Thoracic aorta (tissue), 2 donors: ENCODE measurements at regions not wholly inside any gene's neighbourhood (a gene's known extent, or its start where the extent isn't known, plus 50 kb on each side); places are given as distances from the start of the nearest gene placed in this dataset.

Experiments
- ATAC-seq: fragments of 150-250 bp; one replicate; pipeline ENCODE4 v1.8.0; 2017; ENCODE audit warnings: low read depth; ENCODE audit not compliant: insufficient number of reproducible peaks, low FRiP score
- DNase-seq: peaks from one replicate; pipeline ENCODE4 v3.0.0-alpha.2; 2020; ENCODE audit warnings: low spot score
- H3K27ac ChIP-seq, 2 donors: fragments of 200-600 bp; sonication (generic); 1 replicate in 1 of 2; 2 replicates in 1 of 2; pipeline ENCODE4 v1.5.1; 2016; ENCODE audit warnings: mild to moderate bottlenecking in 2 of 2, moderate library complexity in 2 of 2
- H3K27me3 ChIP-seq: fragments of 200-600 bp; sonication (generic); replicated peaks from 2 replicates; pipeline ENCODE4 v1.6.0; 2016; ENCODE audit warnings: mild to moderate bottlenecking; ENCODE audit not compliant: insufficient read depth
- H3K36me3 ChIP-seq: fragments of 200-600 bp; sonication (generic); one replicate; pipeline ENCODE4 v1.5.1; 2016
- H3K4me1 ChIP-seq, 2 donors: fragments of 200-600 bp; sonication (generic); 1 replicate in 1 of 2; 2 replicates in 1 of 2; pipeline versions ENCODE4 v1.5.1 to v1.6.0; 2016; ENCODE audit warnings: low read depth in 2 of 2, mild to moderate bottlenecking in 1 of 2; ENCODE audit not compliant: control insufficient read depth in 1 of 2
- H3K4me3 ChIP-seq: fragments of 200-600 bp; sonication (generic); 2 replicates; pipeline ENCODE4 v1.5.1; 2016; ENCODE audit warnings: mild to moderate bottlenecking
- H3K9me3 ChIP-seq: fragments of 200-600 bp; sonication (generic); 2 replicates; pipeline ENCODE4 v1.5.1; 2016
- TF ChIP-seq, protein P1 (sequence below): fragments of 200-600 bp; sonication (generic); IDR thresholded peaks from one replicate; pipeline ENCODE4 v1.5.1; 2019; ENCODE audit warnings: antibody characterized with exemption

- ATAC-seq = no peak
- TF ChIP-seq, protein P1, sequence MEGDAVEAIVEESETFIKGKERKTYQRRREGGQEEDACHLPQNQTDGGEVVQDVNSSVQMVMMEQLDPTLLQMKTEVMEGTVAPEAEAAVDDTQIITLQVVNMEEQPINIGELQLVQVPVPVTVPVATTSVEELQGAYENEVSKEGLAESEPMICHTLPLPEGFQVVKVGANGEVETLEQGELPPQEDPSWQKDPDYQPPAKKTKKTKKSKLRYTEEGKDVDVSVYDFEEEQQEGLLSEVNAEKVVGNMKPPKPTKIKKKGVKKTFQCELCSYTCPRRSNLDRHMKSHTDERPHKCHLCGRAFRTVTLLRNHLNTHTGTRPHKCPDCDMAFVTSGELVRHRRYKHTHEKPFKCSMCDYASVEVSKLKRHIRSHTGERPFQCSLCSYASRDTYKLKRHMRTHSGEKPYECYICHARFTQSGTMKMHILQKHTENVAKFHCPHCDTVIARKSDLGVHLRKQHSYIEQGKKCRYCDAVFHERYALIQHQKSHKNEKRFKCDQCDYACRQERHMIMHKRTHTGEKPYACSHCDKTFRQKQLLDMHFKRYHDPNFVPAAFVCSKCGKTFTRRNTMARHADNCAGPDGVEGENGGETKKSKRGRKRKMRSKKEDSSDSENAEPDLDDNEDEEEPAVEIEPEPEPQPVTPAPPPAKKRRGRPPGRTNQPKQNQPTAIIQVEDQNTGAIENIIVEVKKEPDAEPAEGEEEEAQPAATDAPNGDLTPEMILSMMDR = no peak
Measured at GRCh38 chr6:113744861-113745260, 112.3 kb upstream of the MARCKS start.

DNA sequence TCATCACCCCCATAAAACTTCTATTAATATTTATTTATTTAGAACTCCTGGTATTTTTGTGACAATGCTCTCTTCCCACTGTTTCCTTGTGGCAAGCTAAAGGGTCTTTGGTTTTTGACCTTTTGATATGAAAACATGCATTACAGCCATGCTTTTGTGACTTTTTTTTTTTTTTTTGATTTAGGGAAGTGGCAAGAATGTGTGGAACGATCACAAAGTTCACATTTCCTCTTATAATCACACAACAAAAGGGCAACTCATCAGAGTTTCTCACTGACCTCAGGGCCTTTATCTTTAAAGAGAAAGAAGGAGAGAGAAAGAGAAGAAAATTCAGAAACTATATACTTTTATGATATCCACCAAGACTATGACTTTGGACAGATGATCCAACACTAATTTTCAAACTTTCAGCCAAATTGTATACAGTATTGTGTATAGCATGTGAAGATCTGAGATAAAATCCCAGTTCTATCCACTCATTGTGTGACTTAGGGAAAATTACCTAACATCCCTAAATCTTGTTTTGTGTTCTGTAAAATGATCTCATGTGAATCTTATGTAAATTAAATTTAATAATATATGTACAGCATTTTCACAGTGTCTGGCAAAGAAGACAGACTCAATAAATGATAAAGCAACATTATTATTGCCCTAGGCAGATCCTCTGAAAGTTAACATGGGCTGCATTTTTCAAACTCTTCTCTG is 106.8 kb upstream of the MARCKS start:
- no peak for ATAC-seq
- Histone ChIP-seq H3K4me3 (no peak overlapping the region), H3K9me3 (no peaks in the 10 kb centered on the region), H3K36me3 (no peaks in the 10 kb centered on the region), H3K4me1 (no peaks in the 10 kb centered on the region), H3K27me3 (no peaks in the 10 kb centered on the region), H3K27ac (no peak overlapping the region)
- TF ChIP-seq, protein P1 = no peak
- DNase-seq = no peak

More at GRCh38 chr6:113744861-113745260, 112.3 kb upstream of the MARCKS start:
- Histone ChIP-seq H3K4me3 (no peak overlapping the region), H3K27me3 (no peaks in the 10 kb centered on the region), H3K9me3 (no peaks in the 10 kb centered on the region), H3K4me1 (no peaks in the 10 kb centered on the region), H3K27ac (no peak overlapping the region), H3K36me3 (no peaks in the 10 kb centered on the region)
- DNase-seq = no peak

GRCh38 chr6:113754291-113754690 is 102.9 kb upstream of the MARCKS start:
- H3K36me3 ChIP-seq = no peaks in the 10 kb centered on the region
- no peak overlapping the region for H3K27ac ChIP-seq
- TF ChIP-seq, protein P1 = no peak
- H3K4me1 ChIP-seq = no peaks in the 10 kb centered on the region
- DNase-seq (no peak), ATAC-seq (no peak)
- no peaks in the 10 kb centered on the region for H3K9me3 ChIP-seq
- H3K27me3 ChIP-seq = no peaks in the 10 kb centered on the region
- no peak overlapping the region for H3K4me3 ChIP-seq

DNA sequence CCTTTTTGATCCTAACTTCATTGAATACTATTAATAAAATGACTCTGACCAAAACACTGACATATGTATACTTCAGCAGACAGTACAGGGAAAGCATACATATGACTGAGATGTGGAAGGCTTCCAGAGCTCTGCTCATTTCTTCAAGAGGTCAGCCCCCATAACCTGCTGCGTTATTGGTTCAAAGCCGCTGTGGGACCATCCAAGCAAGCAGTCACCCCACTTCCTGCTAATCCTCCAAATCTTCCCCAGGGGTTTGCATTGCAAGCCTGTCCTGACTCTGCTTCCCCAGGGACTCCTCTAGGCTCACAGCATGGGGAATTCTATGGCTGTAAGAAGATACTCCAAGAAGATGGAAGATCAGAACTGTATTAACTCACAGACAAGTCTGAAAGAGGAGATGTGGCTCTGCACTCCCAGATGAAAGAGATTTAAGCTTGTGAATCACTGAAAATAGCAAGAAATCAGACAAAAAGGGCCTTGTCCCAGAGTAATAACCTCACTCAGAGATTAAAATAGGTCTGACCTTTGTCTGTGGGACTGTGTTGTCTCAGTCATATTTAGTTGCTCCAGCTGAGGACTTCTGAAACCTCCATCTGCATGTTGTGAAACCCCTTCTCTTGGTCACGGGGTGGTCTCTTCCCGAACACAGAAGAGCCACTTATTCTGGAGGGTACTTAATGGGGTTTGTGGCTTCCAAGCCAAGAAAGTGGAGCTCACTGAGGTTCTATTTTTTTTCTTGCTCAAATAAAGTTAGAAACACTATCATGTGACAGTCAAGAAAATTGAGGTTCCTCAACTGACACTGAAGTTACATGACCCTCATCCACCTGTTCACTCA is 101.5 kb upstream of the MARCKS start:
- TF ChIP-seq, protein P1 = no peak
- Histone ChIP-seq H3K27ac (no peak overlapping the region), H3K9me3 (no peaks in the 10 kb centered on the region), H3K36me3 (no peaks in the 10 kb centered on the region), H3K27me3 (no peaks in the 10 kb centered on the region), H3K4me3 (no peak overlapping the region), H3K4me1 (no peaks in the 10 kb centered on the region)
- ATAC-seq = no peak
- no peak for DNase-seq

- TF ChIP-seq, protein P1 = no peak
- no peaks in the 10 kb centered on the region for H3K27me3 ChIP-seq
- H3K27ac ChIP-seq = no peak overlapping the region
- no peak overlapping the region for H3K4me3 ChIP-seq
- H3K36me3 ChIP-seq = no peaks in the 10 kb centered on the region
- DNase-seq (no peak), ATAC-seq (no peak)
- H3K9me3 ChIP-seq = no peaks in the 10 kb centered on the region
- no peaks in the 10 kb centered on the region for H3K4me1 ChIP-seq
Measured at GRCh38 chr6:113756290-113756665, 100.9 kb upstream of the MARCKS start.
